ENCODE measurements at regions not wholly inside any gene's neighbourhood (a gene's known extent, or its start where the extent isn't known, plus 50 kb on each side); places are given as distances from the start of the nearest gene placed in this dataset.
"Not testable (repeated sequence)": the region's sequence is repeated elsewhere in the genome, so short reads cannot be mapped to it uniquely, and the experiment has no call there.

DNA sequence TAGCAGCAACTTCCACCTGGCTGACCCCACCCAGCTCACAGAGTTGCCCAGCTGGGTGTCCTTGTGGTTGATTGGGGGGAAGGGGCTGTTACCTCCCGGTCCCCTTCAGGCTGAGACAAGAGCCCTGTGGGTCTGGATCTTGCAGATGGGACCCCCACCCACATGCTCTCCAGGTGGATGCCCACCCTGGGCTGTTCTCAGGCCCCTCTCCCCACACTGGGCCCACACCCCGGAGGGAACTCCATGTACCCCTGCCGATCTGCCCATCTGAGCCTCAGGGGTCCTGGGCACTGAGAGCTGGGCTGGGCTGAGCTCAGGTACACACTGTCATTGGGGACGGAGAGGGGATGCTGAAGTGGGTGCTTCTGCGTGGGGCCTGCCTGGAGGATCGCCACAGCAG lies 1453.9 kb upstream of the TPTE start:
- DNase-seq (ENCODE audit: low spot score); in situ Hi-C loops (cut with MboI; ENCODE audit: low pct_unique_long_range_greater_than_20kb, low sequenced_read_pairs, unreplicated experiment): not testable (repeated sequence)

DNA sequence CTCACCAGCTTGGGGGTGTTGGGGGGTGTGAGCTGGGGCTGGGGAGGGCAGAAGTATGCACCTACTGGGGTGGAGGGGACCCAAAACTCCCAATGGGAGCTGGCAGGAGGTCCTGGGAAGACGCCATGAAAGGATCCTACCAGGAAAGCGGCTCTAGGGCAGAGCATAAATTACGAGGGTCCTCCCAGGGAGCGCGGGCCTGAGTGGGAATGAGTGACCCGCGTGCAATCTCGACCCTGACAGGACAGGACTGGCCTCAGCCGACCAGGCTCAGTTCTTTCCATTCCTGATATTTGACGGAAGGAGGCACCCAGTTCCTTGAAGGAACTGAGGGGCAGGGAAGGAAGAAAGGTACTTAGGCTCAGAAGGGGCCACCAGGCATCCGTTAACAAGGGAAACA lies 1452.8 kb upstream of the TPTE start:
- DNase-seq (ENCODE audit: low spot score); in situ Hi-C loops (cut with MboI; ENCODE audit: low pct_unique_long_range_greater_than_20kb, low sequenced_read_pairs, unreplicated experiment): not testable (repeated sequence)

DNA sequence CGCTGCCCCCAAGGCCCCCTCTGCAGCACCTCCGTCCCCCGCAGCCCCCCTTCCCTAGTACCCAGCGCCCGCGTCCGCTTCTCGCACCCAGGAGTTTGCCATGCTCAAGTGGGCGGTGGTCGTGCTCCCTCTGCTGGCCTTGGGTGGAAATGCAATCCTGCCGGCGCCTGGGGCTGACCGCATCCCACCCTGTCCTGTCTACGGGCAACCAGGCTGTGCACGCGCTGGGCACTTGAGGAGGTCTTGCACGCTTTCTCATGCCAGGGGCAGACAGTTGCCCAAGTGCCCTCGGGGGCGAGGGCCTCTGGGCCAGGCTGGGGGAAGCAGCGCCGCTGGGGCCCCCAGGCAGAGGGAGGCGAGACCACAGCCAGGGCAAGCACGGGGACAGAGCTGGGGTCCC lies 1450.7 kb upstream of the TPTE start:
- in situ Hi-C loops (cut with MboI; ENCODE audit: low pct_unique_long_range_greater_than_20kb, low sequenced_read_pairs, unreplicated experiment), result not testable (repeated sequence)

DNA sequence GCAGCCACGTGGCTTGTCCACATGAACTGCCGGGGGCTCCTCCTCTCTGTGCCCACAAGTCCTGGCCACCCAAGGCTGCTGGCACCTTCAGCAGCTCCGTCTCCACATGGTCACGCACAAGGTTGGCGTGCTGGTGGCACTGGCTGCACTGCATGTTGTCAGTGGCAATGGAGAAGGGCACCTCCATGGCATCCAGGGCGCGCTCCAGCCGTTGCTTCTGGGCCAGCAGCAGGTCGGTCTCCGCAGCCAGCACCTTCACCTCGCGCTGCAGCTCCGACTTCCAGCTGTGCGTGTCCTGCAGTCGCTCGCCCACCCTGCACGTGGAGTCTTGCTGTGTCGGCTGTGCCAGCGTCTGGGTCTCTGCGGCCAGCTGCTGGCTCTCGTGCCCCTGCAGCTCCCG lies 1448.4 kb upstream of the TPTE start:
- in situ Hi-C loops (cut with MboI; ENCODE audit: low pct_unique_long_range_greater_than_20kb, low sequenced_read_pairs, unreplicated experiment); DNase-seq (ENCODE audit: low spot score): not testable (repeated sequence)

More for the DNA sequence above, 1450.7 kb upstream of the TPTE start:
- not testable (repeated sequence) for DNase-seq (ENCODE audit: low spot score)

DNA sequence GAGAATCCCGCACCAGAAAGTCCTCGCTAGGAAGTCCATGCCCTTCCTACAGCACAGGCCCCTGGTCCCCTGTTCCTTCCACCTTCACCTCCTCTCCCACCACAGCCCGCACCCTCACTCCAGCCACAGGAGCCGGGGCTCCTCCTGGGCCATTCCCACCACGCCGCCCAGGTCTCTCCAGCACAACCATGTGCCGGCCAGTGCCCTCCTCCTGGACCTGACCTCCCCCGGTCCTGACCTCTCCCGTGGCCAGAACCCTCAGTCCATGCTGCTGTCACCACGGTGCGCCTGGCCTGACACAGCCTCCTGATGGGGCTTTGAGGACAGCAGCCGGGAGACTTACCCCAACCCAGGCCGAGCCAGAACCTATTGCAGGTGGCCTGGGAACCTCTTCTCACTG lies 1446.6 kb upstream of the TPTE start:
- in situ Hi-C loops (cut with MboI; ENCODE audit: low pct_unique_long_range_greater_than_20kb, low sequenced_read_pairs, unreplicated experiment); DNase-seq (ENCODE audit: low spot score): not testable (repeated sequence)

DNA sequence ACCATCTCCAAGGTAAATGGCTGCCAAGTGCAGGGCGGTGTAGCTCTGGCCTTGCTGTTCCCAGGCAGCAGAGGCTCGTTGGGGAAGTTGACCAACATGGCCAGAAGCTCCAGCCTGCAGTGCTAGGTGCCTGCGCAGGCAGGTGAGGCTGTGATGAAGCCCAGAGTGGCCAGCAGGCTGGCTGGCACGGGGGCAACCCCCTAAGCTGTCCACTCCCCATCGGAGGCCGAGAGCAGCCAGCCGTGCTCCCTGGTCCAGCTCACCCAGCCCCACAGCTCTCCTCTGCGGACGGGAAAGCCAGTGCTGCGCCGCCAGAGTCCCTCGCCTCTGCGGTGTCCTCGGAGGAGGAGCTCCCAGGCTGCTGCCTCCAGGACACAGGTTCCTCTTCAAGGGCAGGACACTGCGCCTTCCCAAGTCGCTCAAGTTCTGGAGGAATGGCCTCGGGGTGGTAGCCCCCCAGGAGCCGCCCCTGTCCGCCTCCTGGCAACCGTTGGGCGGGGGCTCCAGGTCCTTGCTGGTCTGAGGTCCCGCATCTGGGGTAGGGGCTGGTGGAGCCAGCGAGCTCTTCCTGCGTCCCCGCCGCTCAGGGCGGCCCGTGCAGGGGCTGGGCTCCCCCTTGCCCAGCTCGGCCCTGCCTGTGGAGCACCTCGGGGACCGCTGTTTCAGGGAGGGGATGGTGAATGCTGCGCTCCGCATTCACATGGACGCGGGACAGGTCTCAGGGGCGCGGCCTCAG lies 1438.1 kb upstream of the TPTE start:
- in situ Hi-C loops (cut with MboI; ENCODE audit: low pct_unique_long_range_greater_than_20kb, low sequenced_read_pairs, unreplicated experiment); DNase-seq (ENCODE audit: low spot score): not testable (repeated sequence)

DNA sequence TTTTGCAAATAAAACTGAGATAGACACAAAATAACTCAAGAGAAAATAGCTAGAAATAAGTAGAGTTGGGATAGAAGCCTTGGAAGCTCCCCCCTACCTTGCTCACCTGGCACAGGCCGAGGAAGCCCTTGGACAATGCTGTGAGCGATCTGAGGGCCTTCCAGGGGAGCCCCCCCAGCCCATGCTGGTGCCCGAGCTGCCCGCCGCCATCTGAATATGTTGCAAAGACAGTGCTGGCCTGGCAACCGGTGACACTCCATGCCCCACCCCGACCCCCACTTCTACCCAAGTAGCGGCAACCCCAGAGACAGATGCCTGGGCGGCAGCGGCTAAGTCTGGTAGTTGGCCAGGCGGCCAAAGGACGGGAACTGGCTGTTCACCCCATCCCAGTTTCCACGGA lies 1435.1 kb upstream of the TPTE start:
- DNase-seq (ENCODE audit: low spot score); in situ Hi-C loops (cut with MboI; ENCODE audit: low pct_unique_long_range_greater_than_20kb, low sequenced_read_pairs, unreplicated experiment): not testable (repeated sequence)

DNA sequence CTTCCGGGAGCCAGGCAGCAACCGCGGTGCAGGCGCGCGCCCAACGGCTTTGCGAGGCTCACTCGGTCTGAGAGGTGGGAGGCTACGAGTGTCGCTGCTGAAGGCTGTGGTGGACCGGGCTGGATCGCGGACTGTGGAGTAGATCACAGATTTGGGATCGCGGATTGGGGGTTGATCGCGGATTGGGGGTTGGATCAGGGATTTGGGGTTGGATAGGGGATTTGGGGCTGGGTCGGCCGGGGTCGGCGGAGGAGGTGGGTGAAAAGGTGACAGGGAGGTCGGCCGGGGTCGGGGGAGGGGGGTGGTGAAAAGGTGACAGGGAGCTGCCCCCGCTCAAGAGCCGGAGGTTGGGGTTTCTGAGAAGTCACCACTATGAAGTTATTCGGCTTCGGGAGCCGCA lies 1433.6 kb upstream of the TPTE start:
- in situ Hi-C loops (cut with MboI; ENCODE audit: low pct_unique_long_range_greater_than_20kb, low sequenced_read_pairs, unreplicated experiment); DNase-seq (ENCODE audit: low spot score): not testable (repeated sequence)

DNA sequence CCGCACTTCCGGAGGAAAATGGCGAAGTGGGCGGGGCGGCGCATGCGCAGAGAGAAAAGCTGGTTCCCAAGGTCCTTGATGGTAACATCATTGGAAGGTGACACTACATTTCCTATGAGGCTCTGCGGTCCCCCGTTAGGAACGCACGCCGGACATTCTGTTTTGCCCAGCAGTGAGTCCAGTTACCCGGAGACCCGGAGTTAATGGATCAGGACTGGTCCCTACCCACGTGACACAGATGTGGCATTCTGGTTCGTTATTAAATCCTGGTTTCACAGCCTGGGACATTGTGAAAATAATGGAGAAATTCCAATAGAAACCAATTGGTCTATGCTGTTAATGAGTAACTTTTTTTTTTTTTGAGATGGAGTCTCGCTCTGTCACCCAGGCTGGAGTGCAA lies 1391.6 kb upstream of the TPTE start:
- in situ Hi-C loops (cut with MboI; ENCODE audit: low pct_unique_long_range_greater_than_20kb, low sequenced_read_pairs, unreplicated experiment); DNase-seq (ENCODE audit: low spot score): not testable (repeated sequence)

DNA sequence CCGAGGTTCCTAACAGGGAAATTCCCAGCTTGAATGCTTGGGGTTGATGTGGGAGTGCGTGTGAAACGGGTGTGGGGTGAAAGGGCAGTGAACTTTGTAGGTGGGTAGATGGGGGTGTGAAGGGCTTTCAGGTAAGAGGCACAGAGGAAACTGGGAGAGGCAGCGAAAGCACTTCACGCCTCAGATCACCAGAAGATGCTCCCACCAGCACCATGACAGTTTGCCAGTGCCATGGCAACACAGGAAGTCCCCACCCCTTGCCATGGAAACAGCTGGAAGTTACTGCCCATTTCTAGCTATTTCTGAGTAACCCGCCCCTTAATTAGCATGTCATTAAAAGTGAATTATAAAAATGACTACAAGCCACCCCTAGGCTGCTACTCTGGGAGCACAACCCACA lies 1390.6 kb upstream of the TPTE start:
- DNase-seq (ENCODE audit: low spot score); in situ Hi-C loops (cut with MboI; ENCODE audit: low pct_unique_long_range_greater_than_20kb, low sequenced_read_pairs, unreplicated experiment): not testable (repeated sequence)

All from GM13977 (cell line).